ENCODE measurements at regions not wholly inside any gene's neighbourhood (a gene's known extent, or its start where the extent isn't known, plus 50 kb on each side); places are given as distances from the start of the nearest gene placed in this dataset.
"Not testable (repeated sequence)": the region's sequence is repeated elsewhere in the genome, so short reads cannot be mapped to it uniquely, and the experiment has no call there.

DNA sequence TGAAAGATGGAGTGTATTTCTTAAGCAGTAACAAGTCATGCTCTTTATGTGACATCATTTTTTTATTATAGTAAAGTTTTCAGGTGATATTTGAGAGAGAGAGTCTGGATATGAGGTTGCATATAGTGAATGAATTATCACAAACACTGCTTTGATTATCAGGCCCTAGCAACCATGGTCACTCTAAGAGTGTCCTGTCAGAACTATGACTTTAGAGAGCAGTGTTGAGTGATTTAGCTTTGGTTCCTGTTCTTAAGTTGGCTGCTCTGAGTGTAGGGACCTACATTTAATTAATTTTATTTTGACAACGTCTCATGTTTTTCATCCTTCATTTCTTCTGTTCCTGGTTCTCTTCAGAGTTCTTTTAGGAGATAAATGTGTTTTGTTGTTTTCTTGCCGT lies 275.5 kb downstream of the KCNJ3 start:
- no peak for DNase-seq

DNA sequence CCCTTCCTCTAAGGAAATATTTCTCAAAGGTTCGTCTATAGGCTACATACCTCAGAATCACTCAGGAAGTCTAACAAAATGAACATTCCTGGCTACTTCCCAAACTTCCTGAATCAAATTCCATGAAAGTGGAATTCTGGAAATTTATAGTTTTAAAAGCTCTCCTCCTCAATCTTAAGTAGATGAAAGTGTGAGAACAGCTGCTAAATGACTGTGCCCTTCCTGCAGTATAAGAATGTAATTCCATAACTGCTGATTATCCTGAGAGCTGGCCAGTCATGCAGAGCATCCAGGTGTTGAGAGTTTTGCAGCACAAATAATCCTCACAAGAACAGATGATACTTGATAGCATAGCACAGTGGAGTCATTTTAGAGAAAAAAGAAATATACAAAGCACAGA lies 265.0 kb downstream of the KCNJ3 start:
- no peak for DNase-seq

DNA sequence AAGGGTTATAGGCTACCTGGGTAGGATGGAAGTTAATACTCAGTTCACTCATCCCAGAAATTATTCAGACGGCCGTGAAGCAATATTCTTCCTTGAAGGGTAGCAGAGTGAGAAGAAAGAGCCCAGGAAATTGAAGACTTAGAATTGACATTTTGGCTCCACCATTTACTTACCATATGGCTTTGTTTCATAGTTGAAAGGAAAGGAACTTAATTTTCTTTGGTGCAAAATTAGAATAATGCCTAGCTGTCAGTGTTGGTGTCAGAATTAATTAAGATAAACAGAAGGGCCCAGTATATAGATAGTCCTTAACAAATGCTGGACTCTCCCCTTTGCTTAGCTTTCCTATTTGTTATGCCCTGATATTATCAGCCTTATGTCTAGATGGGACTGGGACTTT lies 263.2 kb downstream of the KCNJ3 start:
- DNase-seq: no peak

DNA sequence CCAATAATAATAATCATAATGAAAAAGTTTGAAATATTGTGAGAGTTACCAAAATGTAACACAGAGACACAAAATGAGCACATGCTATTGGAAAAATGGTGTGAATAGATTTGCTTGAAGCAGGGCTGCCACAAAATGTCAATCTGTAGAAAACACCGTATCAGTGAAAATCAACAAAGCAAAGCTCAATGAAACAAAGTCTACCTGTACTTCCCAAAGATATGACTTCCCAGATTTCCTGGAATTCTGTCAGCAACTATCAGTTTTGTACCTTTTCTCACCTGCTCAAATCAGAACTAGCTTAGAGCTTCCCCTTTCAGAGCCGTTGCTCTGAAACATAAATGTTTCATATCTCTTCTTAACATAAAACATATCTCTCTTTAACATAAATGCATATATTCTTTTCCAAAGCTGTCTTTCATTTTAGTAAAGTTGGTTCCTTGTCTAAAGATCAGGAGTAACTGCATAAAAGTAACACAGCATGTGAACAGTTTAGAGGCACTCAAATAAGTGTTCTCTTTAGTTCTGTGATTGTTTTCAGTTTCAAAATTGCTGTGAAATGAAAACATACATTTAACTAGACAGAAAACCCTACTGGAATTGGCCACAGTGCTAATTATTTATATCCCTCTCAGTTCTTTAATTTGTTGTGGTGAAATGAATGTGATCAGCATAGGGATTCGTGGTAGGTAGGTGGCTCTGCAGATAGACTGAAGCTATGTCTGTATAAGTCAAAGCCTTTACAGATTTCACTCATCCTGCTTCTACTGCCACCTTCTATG lies 262.5 kb downstream of the KCNJ3 start:
- no peak for DNase-seq

DNA sequence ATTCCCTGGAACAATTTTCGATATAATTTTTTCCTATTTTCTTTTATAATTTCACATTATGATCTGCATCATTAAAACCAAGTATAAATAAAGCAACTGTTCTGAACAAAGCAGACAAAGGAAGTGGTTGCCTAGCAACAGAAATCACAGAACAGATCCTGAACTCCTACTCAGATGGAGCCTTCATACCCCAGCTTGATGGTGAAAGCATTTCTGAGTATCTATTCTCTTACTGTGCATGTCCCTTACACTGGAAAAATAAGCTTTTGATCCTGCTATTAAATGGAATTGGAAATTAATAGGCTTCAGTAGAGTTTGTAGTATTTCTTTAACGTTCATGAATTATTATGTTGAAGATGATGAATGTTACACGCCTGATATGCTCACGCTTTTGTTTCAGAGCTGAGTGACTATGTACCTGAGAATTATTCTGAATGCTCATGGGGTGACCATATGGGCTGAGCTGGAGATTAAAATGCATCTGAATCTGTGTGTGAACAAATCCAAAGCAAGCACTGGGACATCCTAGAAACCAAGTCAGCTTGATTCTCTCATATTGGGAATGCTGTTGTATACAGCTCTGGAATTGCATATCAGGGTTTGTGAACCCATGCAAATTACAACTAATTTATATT lies 254.0 kb downstream of the KCNJ3 start:
- DNase-seq: no peak

DNA sequence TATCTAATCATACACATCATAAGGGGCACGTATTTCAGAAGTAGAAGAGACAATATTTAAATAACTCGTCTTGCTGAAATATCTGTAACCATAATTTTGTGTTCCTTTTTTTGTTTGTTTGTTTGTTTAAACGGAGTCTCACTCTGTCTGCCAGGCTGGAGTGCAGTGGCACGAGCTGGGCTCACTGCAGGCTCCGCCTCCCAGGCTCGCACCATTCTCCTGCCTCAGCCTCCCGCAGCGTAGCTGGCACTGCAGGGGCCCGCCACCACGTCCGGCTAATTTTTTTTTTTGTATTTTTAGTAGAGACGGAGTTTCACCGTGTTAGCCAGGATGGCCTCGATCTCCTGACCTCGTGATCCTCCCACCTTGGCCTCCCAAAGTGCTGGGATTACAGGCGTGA lies 248.9 kb downstream of the KCNJ3 start:
- DNase-seq: not testable (repeated sequence)

DNA sequence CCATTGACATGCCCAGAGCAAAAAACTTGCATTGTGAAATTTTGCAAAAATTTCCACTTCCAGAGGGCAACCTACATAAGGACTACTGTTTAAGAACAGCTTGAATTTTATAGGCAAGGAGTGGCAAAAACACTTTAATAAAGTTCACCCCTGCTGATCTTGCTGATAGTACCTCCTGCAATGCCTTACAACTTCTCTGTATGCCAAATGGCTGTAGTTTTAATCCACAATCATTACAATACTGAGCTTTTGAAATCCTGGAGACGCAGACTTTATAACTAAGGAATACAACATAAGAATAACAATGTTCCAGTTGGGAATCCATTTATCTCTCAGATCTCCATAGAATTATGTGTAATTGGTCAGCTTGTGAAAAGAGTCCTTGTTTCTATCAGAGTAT lies 247.5 kb downstream of the KCNJ3 start:
- DNase-seq: no peak

DNA sequence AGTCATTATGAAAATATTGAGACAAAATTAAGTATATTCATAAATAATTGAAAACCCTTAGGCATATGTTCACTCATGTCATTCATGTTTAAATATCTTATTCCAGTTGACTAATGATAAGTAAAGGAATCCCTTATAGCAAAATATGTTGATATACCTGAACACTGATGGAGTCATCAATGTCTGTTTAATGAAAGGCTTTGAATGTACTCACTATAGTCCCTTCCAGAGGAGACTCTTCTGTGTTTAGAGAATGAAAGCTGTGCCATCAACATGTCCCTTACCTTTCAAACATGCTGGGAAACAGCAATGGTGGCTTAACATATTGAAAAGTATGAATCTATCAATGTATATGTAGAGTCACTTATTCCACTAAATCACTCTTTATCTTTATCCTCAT lies 242.9 kb downstream of the KCNJ3 start:
- DNase-seq: no peak

DNA sequence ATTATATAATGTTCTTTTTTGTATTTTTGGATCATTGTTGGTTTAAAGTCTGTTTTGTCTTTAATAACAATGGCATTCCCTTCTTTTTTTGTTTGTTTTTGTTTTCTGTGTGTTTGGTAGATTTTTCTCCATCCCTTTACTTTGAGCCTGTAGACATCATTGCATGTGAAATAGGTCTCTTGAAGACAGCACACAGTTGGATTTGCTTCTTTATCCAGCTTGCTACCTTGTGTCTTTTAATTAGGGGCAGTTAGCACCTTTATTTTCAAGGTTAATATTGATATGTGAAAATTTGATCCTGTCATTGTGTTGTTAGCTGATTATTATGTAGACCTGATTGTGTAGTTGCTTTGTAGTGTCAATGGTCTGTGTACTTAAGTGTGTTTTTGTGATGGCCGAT lies 235.7 kb downstream of the KCNJ3 start:
- DNase-seq: no peak

DNA sequence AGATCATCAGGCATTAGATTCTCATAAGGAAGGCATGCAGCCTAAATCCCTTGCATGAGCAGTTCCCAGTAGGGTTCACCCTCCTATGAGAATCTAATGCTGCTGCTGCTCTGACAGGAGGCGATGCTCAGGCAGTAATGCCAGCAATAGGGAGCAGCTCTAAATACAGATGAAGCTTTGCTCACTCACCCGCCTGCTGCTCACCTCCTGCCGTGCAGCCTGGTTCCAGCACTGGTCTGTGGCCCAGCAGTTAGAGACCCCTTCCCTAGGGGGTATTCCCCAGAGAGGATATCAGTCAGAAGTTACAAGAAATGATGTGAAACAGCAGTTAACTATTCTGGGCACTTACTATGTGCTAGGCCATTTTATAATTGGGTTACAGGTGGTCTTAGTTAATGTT lies 226.0 kb downstream of the KCNJ3 start:
- no peak for DNase-seq

DNA sequence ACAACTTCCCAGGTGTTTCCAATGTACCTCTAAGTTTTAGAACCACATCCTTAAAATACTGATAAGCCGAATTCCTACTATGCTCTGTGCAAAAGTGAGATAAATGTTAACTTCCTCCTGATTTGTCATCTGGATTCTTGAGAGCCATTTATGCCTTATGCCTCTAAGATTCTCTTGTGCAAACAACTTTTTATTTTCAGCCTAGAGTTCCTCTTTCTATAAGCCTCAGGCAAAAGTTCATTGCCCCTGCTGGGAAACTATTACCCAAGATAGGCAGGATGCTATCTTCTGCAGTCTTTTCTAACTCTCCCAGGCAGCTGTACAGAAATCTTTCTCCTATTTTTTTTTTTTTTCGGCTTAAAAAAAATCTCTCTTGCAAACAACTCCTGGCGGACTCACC lies 216.1 kb downstream of the KCNJ3 start:
- no peak for DNase-seq

DNA sequence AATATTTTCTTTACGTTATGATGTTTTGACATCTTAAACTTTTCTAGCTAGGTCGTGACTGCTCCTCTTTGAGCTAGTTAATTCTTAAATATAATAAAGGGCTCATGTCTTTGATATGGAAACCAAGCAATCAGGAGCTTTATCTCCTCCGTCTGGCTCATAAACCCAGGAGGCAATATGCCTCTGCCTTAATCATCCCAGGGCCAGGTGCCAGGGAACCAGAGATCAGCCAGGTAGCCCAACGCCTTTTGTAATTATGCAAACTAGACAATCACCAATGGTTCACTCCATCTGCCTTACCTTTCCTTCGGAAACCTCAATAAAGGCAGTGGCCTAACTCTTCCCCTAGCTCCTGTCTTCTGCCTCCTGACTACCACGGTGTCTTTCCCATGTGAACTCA lies 213.7 kb downstream of the KCNJ3 start:
- DNase-seq: no peak

DNA sequence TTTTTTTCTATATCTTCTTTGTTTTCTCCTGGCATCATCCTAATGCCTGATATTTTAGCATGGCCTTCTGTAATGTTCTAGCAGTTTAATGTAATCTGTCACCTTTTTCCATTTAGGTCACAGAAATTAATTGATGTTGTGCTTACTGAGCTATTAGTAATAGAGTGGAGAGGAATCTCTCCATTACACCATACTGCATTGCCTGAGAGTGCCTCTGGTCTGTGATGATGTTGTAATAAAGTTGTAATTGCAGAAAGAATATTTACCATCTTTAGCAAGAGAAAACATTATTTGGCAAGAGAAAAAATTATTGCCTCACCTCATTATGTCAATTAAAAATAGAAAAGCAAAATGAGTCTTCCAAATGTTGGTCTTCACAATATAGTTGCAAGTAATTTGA lies 213.2 kb downstream of the KCNJ3 start:
- no peak for DNase-seq

DNA sequence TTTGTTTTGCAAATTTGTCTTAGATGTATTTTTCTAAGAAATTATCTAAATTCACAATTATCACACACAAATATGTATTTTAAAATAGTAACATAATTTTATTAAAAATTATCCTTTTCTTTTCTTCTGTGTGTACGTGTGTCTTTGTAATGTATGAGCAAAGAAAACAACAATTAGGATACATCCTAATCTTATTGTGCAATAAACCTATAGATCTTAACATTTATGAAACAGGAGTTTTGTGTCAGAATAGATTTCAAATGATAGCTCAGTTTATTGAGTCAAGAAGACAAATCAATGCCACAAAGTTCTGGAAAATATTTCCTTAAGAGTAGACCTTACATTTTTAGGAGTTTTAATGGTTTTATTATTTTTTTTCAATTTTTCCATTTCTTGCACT lies 212.2 kb downstream of the KCNJ3 start:
- no peak for DNase-seq

DNA sequence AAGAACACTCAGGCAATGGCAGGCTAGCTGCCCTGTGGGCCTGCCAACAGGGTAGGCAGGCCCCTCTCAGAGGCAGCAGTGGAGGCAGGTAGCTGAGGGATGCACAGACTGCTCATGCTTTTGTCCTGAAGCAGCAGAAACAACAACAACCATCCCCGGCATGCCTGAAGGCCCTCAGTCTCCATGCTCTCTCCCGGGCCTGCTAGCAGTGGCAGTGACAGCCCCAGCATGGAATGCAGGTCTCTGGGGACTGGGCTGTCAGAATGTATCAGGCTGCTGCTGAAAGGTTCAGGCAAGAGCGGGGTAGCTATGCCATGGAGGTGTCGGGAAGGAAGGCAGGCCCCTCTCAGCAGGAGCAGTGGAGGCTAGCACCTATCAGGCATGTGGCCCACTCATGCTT lies 209.8 kb downstream of the KCNJ3 start:
- no peak for DNase-seq

Data from stimulated activated CD4-positive, alpha-beta T cell treated with anti-CD3 and anti-CD28 coated beads, Interleukin-4, amount 100 ng/mL, for 4 hours (primary cell).